Calu3 (cell line): ENCODE measurements at regions not wholly inside any gene's neighbourhood (a gene's known extent, or its start where the extent isn't known, plus 50 kb on each side); places are given as distances from the start of the nearest gene placed in this dataset.

Experiments used
- BruUV-seq: library from RNA; stranded (reverse); fragments of 400-500 nt; replicated peaks from 2 replicates; lab custom pipeline; 2021; lab: Mats Ljungman, UMichigan
- CTCF ChIA-PET: fragments of 300-600 bp; sonication (Branson Sonifier 250); formaldehyde crosslinking; loops from one replicate; lab custom pipeline; 2022; ENCODE audit warnings: antibody characterized with exemption; lab: Charles Lee
- DNase-seq: peaks from one replicate; pipeline ENCODE4 v3.0.0; 2022
- H3K27ac Mint-ChIP-seq: one replicate; pipeline ENCODE4 v1.8.0; 2022; ENCODE audit warnings: mixed read lengths; ENCODE audit not compliant: unreplicated experiment
- H3K27me3 Mint-ChIP-seq: one replicate; pipeline ENCODE4 v1.8.0; 2022; ENCODE audit warnings: mixed read lengths; ENCODE audit not compliant: unreplicated experiment
- H3K36me3 Mint-ChIP-seq: one replicate; pipeline ENCODE4 v1.8.0; 2022; ENCODE audit warnings: mild to moderate bottlenecking, moderate library complexity, mixed read lengths; ENCODE audit not compliant: insufficient read depth, unreplicated experiment
- H3K4me1 Mint-ChIP-seq: one replicate; pipeline ENCODE4 v1.8.0; 2022; ENCODE audit warnings: mild to moderate bottlenecking, low read depth, mixed read lengths; ENCODE audit not compliant: unreplicated experiment
- H3K4me3 Mint-ChIP-seq: one replicate; pipeline ENCODE4 v1.8.0; 2022; ENCODE audit warnings: mild to moderate bottlenecking, low read depth, moderate library complexity, mixed read lengths; ENCODE audit not compliant: unreplicated experiment
- H3K9me3 Mint-ChIP-seq: one replicate; pipeline ENCODE4 v1.8.0; 2022; ENCODE audit warnings: low read depth, mixed read lengths; ENCODE audit not compliant: unreplicated experiment
- intact Hi-C: fragments of 100-400 bp; cut with micrococcal nuclease; formaldehyde crosslinking; loops from one replicate; pipeline ENCODE4 v1.10.0; 2022; ENCODE audit not compliant: unreplicated experiment
- TF ChIP-seq, protein P1 (sequence below): fragments of 200-600 bp; IDR thresholded peaks from one replicate; pipeline ENCODE4 v1.8.0; 2022; ENCODE audit warnings: antibody characterized with exemption; ENCODE audit not compliant: unreplicated experiment

DNA sequence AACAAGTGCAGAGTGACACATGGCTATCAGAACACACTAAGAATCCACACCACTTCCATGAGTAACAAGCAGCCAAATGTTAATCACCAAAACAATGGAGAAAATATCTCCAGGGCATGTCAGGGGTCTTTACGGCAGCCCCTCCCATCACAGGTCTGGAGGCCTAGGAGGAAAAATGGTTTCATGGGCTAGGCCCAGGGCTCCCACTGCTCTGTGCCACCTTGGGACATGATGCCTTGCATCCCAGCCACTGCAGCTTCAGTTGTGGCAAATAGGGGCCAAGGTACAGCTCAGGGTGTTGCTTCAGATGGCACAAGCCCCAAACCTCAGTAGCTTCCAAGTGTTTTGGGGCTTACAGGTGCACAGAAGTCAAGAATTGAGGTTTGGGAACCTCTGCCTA is 66.6 kb downstream of the NEURL3 start:
- no TSS peak for BruUV-seq
- CTCF ChIA-PET, result no interaction called here
- TF ChIP-seq, protein P1, sequence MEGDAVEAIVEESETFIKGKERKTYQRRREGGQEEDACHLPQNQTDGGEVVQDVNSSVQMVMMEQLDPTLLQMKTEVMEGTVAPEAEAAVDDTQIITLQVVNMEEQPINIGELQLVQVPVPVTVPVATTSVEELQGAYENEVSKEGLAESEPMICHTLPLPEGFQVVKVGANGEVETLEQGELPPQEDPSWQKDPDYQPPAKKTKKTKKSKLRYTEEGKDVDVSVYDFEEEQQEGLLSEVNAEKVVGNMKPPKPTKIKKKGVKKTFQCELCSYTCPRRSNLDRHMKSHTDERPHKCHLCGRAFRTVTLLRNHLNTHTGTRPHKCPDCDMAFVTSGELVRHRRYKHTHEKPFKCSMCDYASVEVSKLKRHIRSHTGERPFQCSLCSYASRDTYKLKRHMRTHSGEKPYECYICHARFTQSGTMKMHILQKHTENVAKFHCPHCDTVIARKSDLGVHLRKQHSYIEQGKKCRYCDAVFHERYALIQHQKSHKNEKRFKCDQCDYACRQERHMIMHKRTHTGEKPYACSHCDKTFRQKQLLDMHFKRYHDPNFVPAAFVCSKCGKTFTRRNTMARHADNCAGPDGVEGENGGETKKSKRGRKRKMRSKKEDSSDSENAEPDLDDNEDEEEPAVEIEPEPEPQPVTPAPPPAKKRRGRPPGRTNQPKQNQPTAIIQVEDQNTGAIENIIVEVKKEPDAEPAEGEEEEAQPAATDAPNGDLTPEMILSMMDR, result no peak
- H3K27me3 Mint-ChIP-seq, result no peaks in the 10 kb centered on the region
- no peaks in the 10 kb centered on the region for H3K36me3 Mint-ChIP-seq
- H3K4me1 Mint-ChIP-seq, result no peaks in the 10 kb centered on the region
- intact Hi-C loops, result no loop called here
- no peak for DNase-seq
- H3K27ac Mint-ChIP-seq, result no peak overlapping the region
- peaks cover 13% of the 10 kb centered on the region for H3K9me3 Mint-ChIP-seq
- H3K4me3 Mint-ChIP-seq, result no peak overlapping the region

DNA sequence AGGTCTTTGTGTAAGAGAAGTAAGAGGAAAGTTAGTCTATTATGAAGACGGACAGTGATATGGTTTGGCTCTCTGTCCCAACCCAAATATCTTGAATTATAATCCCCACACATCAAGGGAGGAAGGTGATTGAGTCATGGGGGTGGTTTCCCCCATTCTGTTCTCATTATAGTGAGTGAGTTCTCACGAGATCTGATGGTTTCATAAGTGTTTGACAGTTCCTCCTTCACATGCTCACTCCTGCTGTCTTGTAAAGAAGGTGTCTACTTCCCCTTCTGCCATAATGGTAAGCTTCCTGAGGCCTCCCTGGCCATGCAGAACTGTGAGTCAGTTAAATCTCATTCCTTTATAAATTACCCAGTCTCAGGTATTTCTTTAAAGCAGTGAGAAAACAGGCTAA is 67.6 kb downstream of the NEURL3 start:
- no TSS peak for BruUV-seq
- Mint-ChIP-seq H3K9me3 (peaks cover 9% of the 10 kb centered on the region), H3K4me1 (no peaks in the 10 kb centered on the region), H3K4me3 (no peak overlapping the region), H3K27me3 (no peaks in the 10 kb centered on the region), H3K36me3 (no peaks in the 10 kb centered on the region), H3K27ac (no peak overlapping the region)
- DNase-seq, result no peak
- CTCF ChIA-PET, result no interaction called here
- TF ChIP-seq, protein P1, result no peak
- intact Hi-C loops, result no loop called here

DNA sequence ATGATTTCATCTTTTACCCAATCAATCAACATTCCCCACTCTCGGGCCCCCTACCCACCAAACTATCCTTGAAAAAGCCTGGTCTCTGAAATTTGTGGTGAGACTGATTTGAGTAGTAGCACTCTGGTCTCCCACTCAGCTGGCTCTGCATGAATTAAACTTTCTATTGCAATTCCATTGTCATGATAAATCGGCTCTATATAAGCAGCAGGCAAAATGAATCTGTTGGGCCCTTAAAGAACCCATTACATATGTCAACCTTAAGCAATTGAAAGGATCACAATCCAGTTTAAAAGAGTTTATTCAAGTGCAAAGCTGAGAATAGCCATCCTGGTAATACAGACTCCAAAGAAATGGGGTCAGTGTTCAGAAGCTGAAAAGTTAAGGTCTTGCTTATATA is 68.2 kb downstream of the NEURL3 start:
- Mint-ChIP-seq H3K27ac (no peak overlapping the region), H3K9me3 (peaks cover 9% of the 10 kb centered on the region), H3K36me3 (no peaks in the 10 kb centered on the region), H3K4me3 (no peak overlapping the region), H3K4me1 (no peaks in the 10 kb centered on the region), H3K27me3 (no peaks in the 10 kb centered on the region)
- intact Hi-C loops, result no loop called here
- CTCF ChIA-PET, result no interaction called here
- no peak for DNase-seq
- no TSS peak for BruUV-seq
- TF ChIP-seq, protein P1, result no peak

DNA sequence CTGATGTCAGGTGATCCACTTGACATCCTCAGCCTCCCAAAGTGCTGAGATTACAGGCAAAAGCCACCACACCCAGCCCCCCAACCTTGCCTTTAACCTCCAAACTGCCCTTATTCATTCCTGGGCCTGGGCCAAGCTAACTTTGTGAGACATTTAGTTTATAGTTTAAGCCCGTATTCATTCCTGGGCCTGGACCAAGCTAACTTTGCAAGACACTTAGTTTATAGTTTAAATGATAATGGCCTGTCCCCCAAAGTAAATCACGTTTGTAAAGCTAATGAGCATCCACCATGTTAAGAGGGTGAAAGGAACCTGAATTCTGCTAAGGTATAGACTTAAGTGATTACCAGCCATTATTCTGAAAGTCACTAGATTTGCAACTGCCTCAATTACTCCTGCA is 68.7 kb downstream of the NEURL3 start:
- no TSS peak for BruUV-seq

More for the DNA sequence above, 68.7 kb downstream of the NEURL3 start:
- no peak overlapping the region for H3K4me3 Mint-ChIP-seq
- no peaks in the 10 kb centered on the region for H3K36me3 Mint-ChIP-seq
- no peak overlapping the region for H3K27ac Mint-ChIP-seq
- H3K9me3 Mint-ChIP-seq, result peaks cover 9% of the 10 kb centered on the region
- CTCF ChIA-PET, result no interaction called here
- DNase-seq, result no peak
- intact Hi-C loops, result no loop called here
- H3K4me1 Mint-ChIP-seq, result no peaks in the 10 kb centered on the region
- TF ChIP-seq, protein P1, result no peak
- H3K27me3 Mint-ChIP-seq, result no peaks in the 10 kb centered on the region
